ENCODE measurements at regions not wholly inside any gene's neighbourhood (a gene's known extent, or its start where the extent isn't known, plus 50 kb on each side); places are given as distances from the start of the nearest gene placed in this dataset.

DNA sequence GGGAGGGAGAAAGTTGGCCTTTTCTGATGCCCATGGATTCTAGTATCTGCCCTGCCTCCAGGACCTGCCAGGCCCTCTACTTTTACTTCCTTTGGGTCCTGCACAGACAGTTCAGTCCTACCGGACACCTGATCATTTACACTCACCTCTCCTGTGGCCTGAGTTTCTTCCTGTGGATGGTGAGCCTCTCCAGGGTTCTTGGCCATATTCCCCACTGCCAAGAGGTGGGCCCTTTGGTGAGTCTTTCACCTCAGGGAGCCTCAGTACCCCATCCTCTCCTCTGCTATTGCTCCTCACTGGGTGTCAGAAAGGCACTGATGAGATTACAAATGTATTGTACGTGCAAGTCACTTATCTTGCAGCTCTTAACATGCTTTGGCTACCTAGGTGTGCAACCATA is 81.4 kb upstream of the ETV3 start:
- Histone ChIP-seq H4K91ac (ENCODE audit: insufficient read depth, low read depth, low read length) (no peak overlapping the region), H2AFZ (replicated peaks; ENCODE audit: low read length, poor library complexity) (no peak overlapping the region), H3K9ac (ENCODE audit: low read depth, low read length) (no peak overlapping the region), H2BK120ac (ENCODE audit: low read depth, low read length) (no peak overlapping the region), H3K79me1 (ENCODE audit: low read depth in 1 of 2, low read length in 2 of 2) (no peaks in the 10 kb centered on the region), H2BK5ac (ENCODE audit: low read depth, low read length, poor library complexity, severe bottlenecking) (no peak overlapping the region), H3K56ac (ENCODE audit: extremely low read depth, insufficient read depth, low read length) (no peak overlapping the region), H3K4me2 (ENCODE audit: low read depth, low read length) (no peak overlapping the region), H2AK5ac (ENCODE audit: low read depth, low read length) (no peak overlapping the region), H3K27me3 (ENCODE audit: control insufficient read depth, insufficient read depth, low read length) (peaks cover 2% of the 10 kb centered on the region), H2AK9ac (replicated peaks; ENCODE audit: low read depth, low read length, poor library complexity) (no peak overlapping the region), H3K9me3 (ENCODE audit: control insufficient read depth, insufficient read depth, low read length) (no peaks in the 10 kb centered on the region), H3K9me1 (ENCODE audit: insufficient read depth, low read length) (no peaks in the 10 kb centered on the region), H3K4ac (ENCODE audit: low read depth, low read length) (no peak overlapping the region), H2BK15ac (ENCODE audit: low read depth, low read length) (no peak overlapping the region), H3K4me1 (ENCODE audit: control insufficient read depth, insufficient read depth, low read length) (no peaks in the 10 kb centered on the region), H3K4me3 (ENCODE audit: insufficient read depth, low read depth, low read length) (no peak overlapping the region), H3K14ac (replicated peaks; ENCODE audit: low read depth, low read length) (no peak overlapping the region), H4K5ac (ENCODE audit: low read depth, low read length) (no peak overlapping the region), H4K8ac (ENCODE audit: low read depth in 2 of 2, low read length in 2 of 2) (no peak overlapping the region), H3K36me3 (ENCODE audit: control insufficient read depth, insufficient read depth, low read length) (no peaks in the 10 kb centered on the region), H3K23ac (ENCODE audit: low read depth, low read length) (no peak overlapping the region), H3K27ac (ENCODE audit: insufficient read depth, low read length) (no peak overlapping the region), H2BK20ac (ENCODE audit: low read depth, low read length) (no peak overlapping the region), H4K20me1 (ENCODE audit: insufficient read depth, low read length) (no peaks in the 10 kb centered on the region), H3K18ac (ENCODE audit: low read depth, low read length) (no peak overlapping the region)
- intact Hi-C loops (cut with micrococcal nuclease): no loop called here
- no peak for DNase-seq
- ChIA-PET POLR2A (ENCODE audit: unreplicated experiment) (no interaction called here), CTCF (no interaction called here)
- no CpG with 5 or more reads among the region's 2 CpGs for WGBS, 2 experiments (ENCODE audit: extremely low coverage in 2 of 2, insufficient read length in 1 of 2)
- in situ Hi-C loops (cut with MboI; ENCODE audit: low sequenced_read_pairs): no loop called here
- TF ChIP-seq FOS (IDR thresholded peaks at IDR 0.05; ENCODE audit: low read depth, low read length) (no peak), MXI1 (IDR thresholded peaks at IDR 0.05; ENCODE audit: borderline replicate concordance, low read depth, low read length) (no peak), RFX5 (IDR thresholded peaks at IDR 0.05; ENCODE audit: low read depth, low read length) (no peak), RAD21 (IDR thresholded peaks at IDR 0.05; ENCODE audit: low read length) (no peak), BHLHE40 (IDR thresholded peaks at IDR 0.05; ENCODE audit: low read depth, low read length) (no peak), CTCF (conservative IDR thresholded peaks at IDR 0.05; ENCODE audit: low read depth, low read length) (no peak), SMC3 (IDR thresholded peaks at IDR 0.05; ENCODE audit: low read depth, low read length) (no peak)
- no peak for ATAC-seq (ENCODE audit: low read depth)
- dilution Hi-C loops (cut with HindIII; ENCODE audit: low sequenced_read_pairs, unreplicated experiment): no loop called here
- no TSS peak for BruUV-seq (replicated peaks)
